Upper lobe of left lung (tissue), 4 donors: ENCODE measurements at regions not wholly inside any gene's neighbourhood (a gene's known extent, or its start where the extent isn't known, plus 50 kb on each side); places are given as distances from the start of the nearest gene placed in this dataset.

Experiments
- POLR2A ChIP-seq, 4 donors: fragments of 450-650 bp; IDR thresholded peaks; one replicate each; pipeline ENCODE4 v1.5.1; 2016 to 2017; ENCODE audit warnings: antibody characterized with exemption in 4 of 4, mild to moderate bottlenecking in 2 of 4
- TF ChIP-seq, protein P1 (sequence below), 6 experiments: fragments of 450-650 bp in 4 of 6; fragments of 200-600 bp in 2 of 6; sonication (generic) in 2 of 6; IDR thresholded peaks; one replicate each; pipeline ENCODE4 v1.5.1; 2016 to 2019; ENCODE audit warnings: antibody characterized with exemption in 6 of 6

DNA sequence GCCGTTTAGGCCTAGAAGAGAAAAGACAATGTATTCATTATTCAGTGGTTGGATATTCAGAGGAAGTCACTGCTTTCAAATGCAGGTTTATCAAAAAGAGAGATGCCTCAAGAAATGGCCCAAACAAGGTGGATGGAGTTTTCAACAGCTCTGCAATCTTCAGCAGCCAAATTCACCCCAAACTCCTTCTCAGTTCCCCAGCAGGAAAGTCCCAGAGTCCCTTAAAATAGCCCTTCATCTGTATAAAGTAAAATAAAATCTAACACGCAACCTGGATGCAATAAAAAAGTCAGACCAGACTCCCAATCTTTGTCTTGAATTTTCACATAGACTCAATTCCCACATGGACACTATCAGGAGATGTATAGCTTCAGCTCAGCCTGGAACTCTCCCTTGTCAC lies 101.6 kb upstream of the SPATA12 start:
- no peak for TF ChIP-seq POLR2A (IDR thresholded peaks at IDR 0.05)
- TF ChIP-seq, protein P1, sequence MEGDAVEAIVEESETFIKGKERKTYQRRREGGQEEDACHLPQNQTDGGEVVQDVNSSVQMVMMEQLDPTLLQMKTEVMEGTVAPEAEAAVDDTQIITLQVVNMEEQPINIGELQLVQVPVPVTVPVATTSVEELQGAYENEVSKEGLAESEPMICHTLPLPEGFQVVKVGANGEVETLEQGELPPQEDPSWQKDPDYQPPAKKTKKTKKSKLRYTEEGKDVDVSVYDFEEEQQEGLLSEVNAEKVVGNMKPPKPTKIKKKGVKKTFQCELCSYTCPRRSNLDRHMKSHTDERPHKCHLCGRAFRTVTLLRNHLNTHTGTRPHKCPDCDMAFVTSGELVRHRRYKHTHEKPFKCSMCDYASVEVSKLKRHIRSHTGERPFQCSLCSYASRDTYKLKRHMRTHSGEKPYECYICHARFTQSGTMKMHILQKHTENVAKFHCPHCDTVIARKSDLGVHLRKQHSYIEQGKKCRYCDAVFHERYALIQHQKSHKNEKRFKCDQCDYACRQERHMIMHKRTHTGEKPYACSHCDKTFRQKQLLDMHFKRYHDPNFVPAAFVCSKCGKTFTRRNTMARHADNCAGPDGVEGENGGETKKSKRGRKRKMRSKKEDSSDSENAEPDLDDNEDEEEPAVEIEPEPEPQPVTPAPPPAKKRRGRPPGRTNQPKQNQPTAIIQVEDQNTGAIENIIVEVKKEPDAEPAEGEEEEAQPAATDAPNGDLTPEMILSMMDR (IDR thresholded peaks at IDR 0.05), result no peak
